ENCODE measurements at regions not wholly inside any gene's neighbourhood (a gene's known extent, or its start where the extent isn't known, plus 50 kb on each side); places are given as distances from the start of the nearest gene placed in this dataset.

DNA sequence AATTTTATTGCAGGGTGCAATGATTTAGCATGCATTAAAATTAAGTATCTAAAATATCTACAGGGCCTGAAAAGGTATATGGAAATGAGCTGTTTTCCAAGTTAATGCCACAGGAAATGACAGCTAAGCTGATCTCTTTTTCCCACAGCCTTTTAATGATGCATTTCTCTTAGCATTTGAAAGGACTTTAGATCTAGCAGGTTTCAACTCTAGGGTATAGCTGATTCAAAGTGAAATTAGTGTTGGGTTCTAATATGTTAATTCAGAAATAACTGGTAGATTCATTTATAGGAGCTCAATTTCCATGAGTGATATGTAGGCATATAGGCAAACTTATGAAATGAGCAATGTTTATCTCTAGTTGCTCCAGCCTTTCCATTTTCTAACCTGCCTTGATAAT, 274.2 kb downstream of the CASP12 start:
- ATAC-seq (no peak), DNase-seq (peak; percentile 12)
- POLR2A ChIA-PET (ENCODE audit: unreplicated experiment), result interaction anchor here (0.6 kb wide), 1 partner anchor 490 kb away, joined by 4 read pairs; no protein-coding TSS in a partner anchor
- Histone ChIP-seq H3K27me3 (ENCODE audit: low read length) (no peaks in the 10 kb centered on the region), H3K9me3 (ENCODE audit: low read length) (no peaks in the 10 kb centered on the region), H3K4me3 (ENCODE audit: low read length) (peak overlapping the region; percentile 3; the same call in 1 of the 2 replicates), H3K79me2 (ENCODE audit: low read length) (no peaks in the 10 kb centered on the region), H3K36me3 (ENCODE audit: low read depth, low read length) (no peaks in the 10 kb centered on the region), H2AFZ (ENCODE audit: low read length) (no peak overlapping the region), H3K9me2 (replicated peaks; ENCODE audit: low read length) (no peaks in the 10 kb centered on the region), H4K20me1 (ENCODE audit: low read length) (no peaks in the 10 kb centered on the region), H3K9ac (ENCODE audit: low read length) (no peak overlapping the region), H3K27ac (ENCODE audit: low read length) (peak overlapping the region; percentile 5; the same call in 1 of the 2 replicates), H3K4me2 (ENCODE audit: low read length) (peak overlapping the region; percentile 61), H3K4me1 (ENCODE audit: insufficient read depth, low read length) (peaks cover 26% of the 10 kb centered on the region), H3F3A (ENCODE audit: low read length, unreplicated experiment) (no peaks in the 10 kb centered on the region)
- BruUV-seq (replicated peaks), result no TSS peak
- intact Hi-C loops (cut with micrococcal nuclease), result loop anchor here (5.0 kb wide), 3 partner anchors 43 to 1238 kb away; no protein-coding TSS in a partner anchor
- CTCF ChIA-PET, result interaction anchor here (1.0 kb wide), 1 partner anchor 370 kb away, joined by 3 read pairs; no protein-coding TSS in a partner anchor
- TF ChIP-seq, protein P1, sequence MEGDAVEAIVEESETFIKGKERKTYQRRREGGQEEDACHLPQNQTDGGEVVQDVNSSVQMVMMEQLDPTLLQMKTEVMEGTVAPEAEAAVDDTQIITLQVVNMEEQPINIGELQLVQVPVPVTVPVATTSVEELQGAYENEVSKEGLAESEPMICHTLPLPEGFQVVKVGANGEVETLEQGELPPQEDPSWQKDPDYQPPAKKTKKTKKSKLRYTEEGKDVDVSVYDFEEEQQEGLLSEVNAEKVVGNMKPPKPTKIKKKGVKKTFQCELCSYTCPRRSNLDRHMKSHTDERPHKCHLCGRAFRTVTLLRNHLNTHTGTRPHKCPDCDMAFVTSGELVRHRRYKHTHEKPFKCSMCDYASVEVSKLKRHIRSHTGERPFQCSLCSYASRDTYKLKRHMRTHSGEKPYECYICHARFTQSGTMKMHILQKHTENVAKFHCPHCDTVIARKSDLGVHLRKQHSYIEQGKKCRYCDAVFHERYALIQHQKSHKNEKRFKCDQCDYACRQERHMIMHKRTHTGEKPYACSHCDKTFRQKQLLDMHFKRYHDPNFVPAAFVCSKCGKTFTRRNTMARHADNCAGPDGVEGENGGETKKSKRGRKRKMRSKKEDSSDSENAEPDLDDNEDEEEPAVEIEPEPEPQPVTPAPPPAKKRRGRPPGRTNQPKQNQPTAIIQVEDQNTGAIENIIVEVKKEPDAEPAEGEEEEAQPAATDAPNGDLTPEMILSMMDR (conservative IDR thresholded peaks at IDR 0.05; ENCODE audit: low read depth, low read length), result no peak
- TF ChIP-seq EZH2phosphoT487 (IDR thresholded peaks at IDR 0.05; ENCODE audit: borderline replicate concordance, low read length) (no peak), EZH2 (IDR thresholded peaks at IDR 0.05; ENCODE audit: low read length, unreplicated experiment) (no peak)

DNA sequence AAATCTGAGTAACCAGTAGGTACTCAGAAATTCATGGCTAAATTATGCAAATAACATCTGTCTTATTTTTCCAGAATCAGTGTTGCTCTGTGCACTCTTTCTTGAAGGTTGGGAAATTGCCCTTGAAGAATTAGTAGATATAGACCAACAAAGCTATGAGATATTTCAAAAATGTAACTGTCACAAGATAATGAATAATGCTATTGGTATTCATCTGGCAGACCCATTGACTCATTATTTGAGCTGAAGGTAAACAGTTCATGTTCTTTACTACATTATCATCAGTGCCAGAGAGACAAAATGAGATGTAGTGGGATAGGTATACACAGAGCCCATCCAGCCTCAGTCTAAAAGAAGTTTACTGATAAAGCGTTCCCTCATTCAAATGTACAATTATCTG, 274.7 kb downstream of the CASP12 start:
- peak; percentile 97 for ATAC-seq
- POLR2A ChIA-PET (ENCODE audit: unreplicated experiment), result interaction anchor here (0.6 kb wide), 1 partner anchor 489 kb away, joined by 4 read pairs; no protein-coding TSS in a partner anchor
- Histone ChIP-seq H3K4me1 (ENCODE audit: insufficient read depth, low read length) (peaks cover 26% of the 10 kb centered on the region), H3K4me2 (ENCODE audit: low read length) (peak overlapping the region; percentile 61), H3K27ac (ENCODE audit: low read length) (peak overlapping the region; percentile 16), H3K9me2 (replicated peaks; ENCODE audit: low read length) (no peaks in the 10 kb centered on the region), H3K4me3 (ENCODE audit: low read length) (peak overlapping the region; percentile 3; the same call in 1 of the 2 replicates), H3K9ac (ENCODE audit: low read length) (no peak overlapping the region), H3F3A (ENCODE audit: low read length, unreplicated experiment) (no peaks in the 10 kb centered on the region), H3K9me3 (ENCODE audit: low read length) (no peaks in the 10 kb centered on the region), H3K27me3 (ENCODE audit: low read length) (no peaks in the 10 kb centered on the region), H3K79me2 (ENCODE audit: low read length) (no peaks in the 10 kb centered on the region), H4K20me1 (ENCODE audit: low read length) (no peaks in the 10 kb centered on the region), H3K36me3 (ENCODE audit: low read depth, low read length) (no peaks in the 10 kb centered on the region), H2AFZ (ENCODE audit: low read length) (no peak overlapping the region)
- BruUV-seq (replicated peaks), result no TSS peak
- CTCF ChIA-PET, result interaction anchor here (1.0 kb wide), 1 partner anchor 369 kb away, joined by 3 read pairs; no protein-coding TSS in a partner anchor
- TF ChIP-seq EZH2 (IDR thresholded peaks at IDR 0.05; ENCODE audit: low read length, unreplicated experiment) (no peak), EZH2phosphoT487 (IDR thresholded peaks at IDR 0.05; ENCODE audit: borderline replicate concordance, low read length) (no peak)
- TF ChIP-seq, protein P1 (conservative IDR thresholded peaks at IDR 0.05; ENCODE audit: low read depth, low read length), result no peak
- peak; percentile 89 for DNase-seq
- intact Hi-C loops (cut with micrococcal nuclease), result loop anchor here (5.0 kb wide), 3 partner anchors 44 to 1239 kb away; no protein-coding TSS in a partner anchor

DNA sequence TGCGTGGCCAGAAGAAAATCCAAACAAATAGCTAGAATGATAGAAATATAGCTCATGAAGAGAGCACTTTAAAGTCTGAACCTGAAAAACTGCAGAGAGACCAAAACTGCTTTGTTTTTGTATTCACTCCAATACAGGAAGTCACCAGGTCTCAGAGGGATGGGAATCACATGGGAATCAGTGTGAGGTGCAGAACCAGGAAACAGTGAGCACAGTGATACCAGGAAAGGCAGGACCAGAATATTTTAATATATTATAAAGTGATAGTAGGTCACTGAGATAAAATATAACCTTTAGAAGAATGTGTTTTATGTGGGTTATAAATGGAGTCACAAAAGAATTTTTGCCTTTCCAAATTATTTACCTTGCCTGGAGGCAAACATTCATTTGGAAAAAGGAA, 277.3 kb downstream of the CASP12 start:
- no TSS peak for BruUV-seq (replicated peaks)
- intact Hi-C loops (cut with micrococcal nuclease), result loop anchor here (5.0 kb wide), 3 partner anchors 46 to 1241 kb away; no protein-coding TSS in a partner anchor
- DNase-seq (no peak), ATAC-seq (no peak)
- Histone ChIP-seq H3K27ac (ENCODE audit: low read length) (no peak overlapping the region), H4K20me1 (ENCODE audit: low read length) (no peaks in the 10 kb centered on the region), H3K4me1 (ENCODE audit: insufficient read depth, low read length) (peaks cover 26% of the 10 kb centered on the region), H3K9me3 (ENCODE audit: low read length) (no peaks in the 10 kb centered on the region), H3K9me2 (replicated peaks; ENCODE audit: low read length) (no peaks in the 10 kb centered on the region), H3K27me3 (ENCODE audit: low read length) (no peaks in the 10 kb centered on the region), H3K9ac (ENCODE audit: low read length) (no peak overlapping the region), H3K36me3 (ENCODE audit: low read depth, low read length) (no peaks in the 10 kb centered on the region), H3K79me2 (ENCODE audit: low read length) (no peaks in the 10 kb centered on the region), H3F3A (ENCODE audit: low read length, unreplicated experiment) (no peaks in the 10 kb centered on the region), H3K4me3 (ENCODE audit: low read length) (no peak overlapping the region), H2AFZ (ENCODE audit: low read length) (no peak overlapping the region), H3K4me2 (ENCODE audit: low read length) (no peak overlapping the region)
- CTCF ChIA-PET, result no interaction called here
- TF ChIP-seq EZH2phosphoT487 (IDR thresholded peaks at IDR 0.05; ENCODE audit: borderline replicate concordance, low read length) (no peak), EZH2 (IDR thresholded peaks at IDR 0.05; ENCODE audit: low read length, unreplicated experiment) (no peak)
- TF ChIP-seq, protein P1 (conservative IDR thresholded peaks at IDR 0.05; ENCODE audit: low read depth, low read length), result no peak
- POLR2A ChIA-PET (ENCODE audit: unreplicated experiment), result no interaction called here

Data from PC-3 (cell line).